Activated CD8-positive, alpha-beta memory T cell treated with anti-CD3 and anti-CD28 coated beads, Interleukin-2, amount 50 U/mL, for 1 hour (primary cell): ENCODE measurements at regions not wholly inside any gene's neighbourhood (a gene's known extent, or its start where the extent isn't known, plus 50 kb on each side); places are given as distances from the start of the nearest gene placed in this dataset.

ENCODE experiments used
- DNase-seq: peaks from one replicate; pipeline ENCODE4 v3.0.0-alpha.2; 2020; ENCODE audit errors: extremely low read depth

DNA sequence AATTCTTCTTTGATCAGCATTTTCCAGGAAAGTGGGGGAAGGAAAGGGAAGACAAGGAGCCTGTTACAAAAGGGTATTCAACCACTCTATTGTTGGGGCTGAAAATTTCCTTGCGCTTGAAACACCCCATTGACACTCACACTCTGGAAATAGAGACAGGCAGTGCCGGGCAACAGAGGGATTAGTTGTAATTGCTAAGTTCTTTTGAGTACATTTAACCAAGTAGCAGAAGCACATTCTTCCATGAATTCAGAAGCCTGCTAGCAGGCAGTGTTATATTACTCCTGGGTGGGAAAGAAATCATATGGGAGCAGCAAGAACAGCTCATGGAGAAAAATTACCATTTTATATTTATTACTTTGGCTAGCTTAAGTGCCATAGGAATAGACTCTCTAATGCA lies 745.5 kb downstream of the C6orf118 start:
- no peak for DNase-seq

DNA sequence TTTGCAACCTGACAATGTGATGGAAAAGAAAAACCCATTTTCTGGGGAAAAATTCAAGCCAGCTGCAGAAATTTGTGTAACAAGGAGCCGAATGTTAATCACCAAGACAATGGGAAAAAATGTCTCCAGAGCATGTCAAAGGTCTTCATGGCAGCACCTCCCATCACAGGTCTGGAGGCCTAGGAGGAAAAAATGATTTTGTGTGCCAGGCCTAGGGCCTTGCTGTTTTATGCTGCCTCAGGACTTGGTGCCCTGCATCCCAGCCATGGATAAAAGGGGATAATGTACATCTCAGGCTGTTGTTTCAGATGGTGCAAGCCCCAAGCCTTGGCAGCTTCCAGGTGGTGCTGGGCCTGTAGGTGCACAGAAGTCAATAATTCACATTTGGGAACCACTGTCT lies 747.7 kb downstream of the C6orf118 start:
- DNase-seq, result no peak

- no peak for DNase-seq
These were observed 754.5 kb downstream of the C6orf118 start for GRCh38 chr6:164554700-164555476.

DNA sequence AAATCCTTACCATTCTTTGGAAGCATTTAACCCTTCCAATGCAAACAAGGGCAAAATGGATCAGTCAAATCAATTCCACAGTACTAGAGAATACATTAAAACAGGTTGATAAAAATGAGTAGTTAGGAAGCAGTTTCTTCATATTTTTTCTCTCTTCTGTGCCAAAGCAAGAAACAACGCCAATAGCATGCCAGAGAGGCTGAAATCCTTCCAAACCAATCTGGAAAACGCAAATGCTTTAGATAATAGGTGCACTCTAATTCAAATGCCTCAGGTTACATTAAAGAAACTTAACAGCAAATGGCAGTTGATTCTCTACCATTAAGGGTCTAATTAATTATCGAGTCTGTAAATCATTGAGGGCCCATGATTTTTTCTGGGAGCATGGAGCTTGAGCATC lies 755.2 kb downstream of the C6orf118 start:
- no peak for DNase-seq

DNA sequence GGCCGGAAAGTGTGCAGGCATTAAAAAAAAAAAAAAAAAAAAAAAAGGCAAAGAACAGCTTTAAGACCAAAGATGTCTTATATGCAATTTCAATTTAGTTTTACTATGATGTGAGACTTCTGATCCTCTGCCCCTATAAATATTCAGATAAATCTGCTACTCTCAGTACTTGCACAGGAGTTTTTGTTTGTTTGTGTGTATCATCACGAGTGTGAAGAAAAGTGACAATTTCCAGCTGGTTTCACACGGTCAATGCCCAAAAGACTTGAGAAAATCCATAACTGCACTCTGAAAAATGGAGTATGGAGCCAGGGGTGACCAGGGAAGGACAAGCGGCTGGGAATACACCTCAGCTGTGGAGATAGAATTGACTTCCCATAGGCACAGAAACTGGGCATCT lies 757.7 kb downstream of the C6orf118 start:
- no peak for DNase-seq

DNA sequence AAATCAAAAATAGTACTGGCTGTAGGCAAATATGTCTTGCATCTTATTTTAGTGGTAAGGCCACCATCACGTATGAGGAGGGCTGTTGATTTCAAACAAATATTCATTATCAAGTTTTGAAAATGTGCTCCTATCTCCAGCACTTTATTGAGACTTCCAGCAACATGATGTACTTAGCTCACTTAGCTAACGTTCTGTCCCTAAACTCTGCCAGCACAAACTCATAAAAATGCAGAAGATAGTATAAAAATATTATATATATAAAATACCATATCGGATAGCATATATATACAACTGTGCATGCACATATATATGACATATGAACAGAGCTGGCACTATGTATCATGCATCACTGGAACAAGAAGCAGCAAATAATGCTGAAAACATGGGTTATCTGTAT lies 762.3 kb downstream of the C6orf118 start:
- no peak for DNase-seq

DNA sequence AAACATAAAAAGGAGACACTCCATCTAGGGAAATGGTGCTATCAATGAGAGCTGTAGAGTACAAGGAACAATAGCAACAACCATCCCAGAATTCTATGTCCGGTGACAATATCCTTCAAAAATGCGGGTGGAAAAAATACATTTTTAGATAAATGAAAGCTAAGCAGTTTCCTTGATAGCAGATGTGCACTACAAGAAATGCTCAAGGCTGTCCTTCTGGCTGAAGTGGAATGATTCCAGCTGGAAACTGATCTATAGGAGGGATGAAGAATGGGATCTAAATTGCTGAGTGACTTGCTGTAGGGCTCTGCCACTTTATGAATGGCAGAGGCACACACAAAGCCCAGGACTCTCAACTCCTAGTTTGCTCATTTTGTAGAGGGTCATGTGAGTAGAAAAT lies 763.1 kb downstream of the C6orf118 start:
- no peak for DNase-seq

- DNase-seq, result no peak
These were observed 775.2 kb downstream of the C6orf118 start for GRCh38 chr6:164534070-164534766.

GRCh38 chr6:164533045-164533362 lies 776.4 kb downstream of the C6orf118 start:
- DNase-seq, result no peak

DNA sequence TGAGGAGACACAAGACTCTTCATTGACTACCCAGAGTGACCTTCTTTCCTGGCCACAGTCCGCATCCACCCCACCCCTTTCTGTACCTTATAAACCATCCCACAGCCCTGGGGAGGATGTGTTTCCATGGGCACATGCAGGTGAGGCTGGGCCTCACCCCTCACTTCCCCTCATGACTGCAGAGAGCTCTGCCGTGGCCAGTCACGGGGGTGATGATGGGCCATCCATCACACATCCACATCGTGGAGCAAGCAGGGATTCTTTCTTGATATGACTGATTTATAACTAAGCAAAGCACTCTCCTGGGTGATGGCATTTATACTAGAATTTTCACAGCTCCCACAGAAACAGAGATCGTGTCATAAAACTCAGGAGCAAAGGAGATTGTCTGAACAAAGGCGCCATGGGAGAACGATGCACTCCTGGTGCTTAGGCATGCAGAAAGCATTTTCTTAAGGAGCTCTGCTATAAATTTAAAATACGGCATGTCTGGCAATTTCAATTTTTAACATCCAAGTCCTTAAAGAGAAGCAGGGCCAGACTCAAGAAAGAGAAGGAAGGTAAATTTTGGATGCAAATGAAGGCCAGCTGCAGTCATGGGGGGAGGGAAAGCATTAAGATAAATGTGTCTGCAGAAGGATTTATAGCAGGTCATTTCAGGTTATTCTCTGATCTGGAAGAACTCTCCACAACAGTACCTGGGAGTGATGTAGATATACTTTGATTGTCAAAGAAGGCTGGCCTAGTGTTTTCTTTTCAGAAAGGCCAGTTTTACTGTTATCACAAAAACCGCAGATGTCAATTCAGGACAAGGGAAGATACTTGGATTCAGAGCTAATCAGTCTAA lies 777.0 kb downstream of the C6orf118 start:
- DNase-seq, result no peak

GRCh38 chr6:164531736-164532135 lies 777.7 kb downstream of the C6orf118 start:
- DNase-seq, result no peak

DNA sequence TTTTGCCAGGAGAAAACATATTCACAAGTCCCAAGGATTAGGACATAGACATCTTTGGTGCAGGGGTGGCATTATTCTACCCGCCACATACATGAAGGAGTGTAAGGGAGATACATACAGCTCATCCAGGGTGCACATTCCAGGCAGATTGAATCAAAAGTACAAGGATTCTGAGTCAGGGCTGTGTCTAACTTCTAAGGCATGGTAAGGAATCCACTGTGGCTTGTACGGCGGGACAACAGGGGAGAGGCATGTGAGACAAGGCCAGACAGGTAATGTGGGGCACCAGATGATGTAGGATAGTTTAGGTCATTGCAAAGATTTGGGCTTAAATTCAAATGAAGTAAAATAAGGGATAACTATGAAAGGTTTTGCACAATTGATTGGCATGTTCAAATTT lies 780.9 kb downstream of the C6orf118 start:
- DNase-seq, result no peak

GRCh38 chr6:164523087-164523654 lies 786.2 kb downstream of the C6orf118 start:
- no peak for DNase-seq

DNA sequence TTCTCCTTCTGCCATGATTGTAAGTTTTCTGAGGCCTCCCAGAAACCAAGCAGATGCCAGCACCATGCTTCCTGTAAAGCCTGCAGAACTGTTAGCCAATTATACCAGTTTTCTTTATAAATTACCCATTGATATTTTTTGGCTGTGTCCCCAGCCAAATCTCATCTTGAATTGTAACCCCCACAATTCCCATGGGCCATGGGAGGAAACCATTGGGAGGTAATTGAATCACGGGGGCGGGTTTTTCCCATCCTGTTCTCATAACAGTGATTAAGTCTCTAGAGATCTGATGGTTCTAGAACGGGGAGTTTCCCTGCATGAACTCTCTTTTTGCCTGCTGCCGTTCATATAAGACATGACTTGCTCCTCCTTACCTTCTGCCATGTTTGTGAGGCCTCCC lies 788.5 kb downstream of the C6orf118 start:
- no peak for DNase-seq

DNA sequence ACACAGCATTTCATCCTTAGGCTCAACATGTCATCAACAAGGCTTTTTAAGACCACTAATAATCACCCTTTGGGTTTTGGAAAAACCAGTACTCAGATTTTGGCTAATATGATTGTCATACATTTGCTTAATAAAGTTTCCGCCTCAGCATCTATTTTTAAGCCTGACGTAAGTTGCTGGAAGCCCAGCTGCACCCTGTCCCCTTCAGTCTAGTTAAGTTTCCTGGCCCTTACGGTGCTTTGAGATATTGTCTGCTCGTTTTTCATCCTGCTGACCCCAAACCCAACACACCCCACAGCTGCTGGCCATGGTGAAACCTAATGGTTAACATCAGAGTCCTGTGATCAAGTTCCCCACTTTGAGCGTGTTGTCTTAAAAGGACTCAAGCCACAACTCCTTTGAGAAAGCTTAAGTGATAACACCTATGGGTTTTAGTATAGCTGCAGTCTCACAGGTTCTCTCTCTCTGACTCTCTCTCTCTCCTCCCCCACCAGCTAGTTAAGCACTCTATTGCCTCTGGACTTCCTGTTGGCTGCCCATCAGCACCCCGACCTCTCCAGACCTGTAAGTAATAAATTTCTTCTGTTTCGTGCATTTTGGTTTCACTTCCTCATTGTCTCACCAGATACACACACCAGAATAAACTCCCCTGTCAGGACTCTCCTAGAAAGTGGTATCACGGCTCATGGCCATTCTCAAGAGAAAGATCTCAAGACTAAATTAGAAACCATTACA lies 802.0 kb downstream of the C6orf118 start:
- no peak for DNase-seq

GRCh38 chr6:164505425-164505824 lies 804.0 kb downstream of the C6orf118 start:
- DNase-seq, result no peak

DNA sequence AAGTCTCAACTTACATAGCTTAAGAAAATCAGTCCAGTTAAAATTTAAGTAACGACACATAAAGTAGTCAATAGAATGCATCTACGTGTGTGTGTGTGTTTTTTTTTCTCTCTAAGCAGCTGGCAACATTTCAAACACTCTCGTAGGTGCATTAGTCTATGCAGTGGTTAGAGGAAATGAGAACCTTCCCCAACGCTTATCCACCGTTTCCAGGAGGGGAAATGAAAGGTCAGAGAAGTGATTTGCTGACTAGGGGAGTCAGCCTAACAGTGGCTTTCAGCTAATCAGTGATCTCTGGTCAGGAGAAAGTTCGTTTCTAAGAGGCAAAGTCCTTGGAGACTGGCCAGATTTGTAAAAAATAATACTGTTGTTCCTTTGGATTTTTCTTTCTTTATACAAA lies 806.6 kb downstream of the C6orf118 start:
- no peak for DNase-seq

- no peak for DNase-seq
These were observed 813.4 kb downstream of the C6orf118 start for GRCh38 chr6:164495882-164496495.

DNA sequence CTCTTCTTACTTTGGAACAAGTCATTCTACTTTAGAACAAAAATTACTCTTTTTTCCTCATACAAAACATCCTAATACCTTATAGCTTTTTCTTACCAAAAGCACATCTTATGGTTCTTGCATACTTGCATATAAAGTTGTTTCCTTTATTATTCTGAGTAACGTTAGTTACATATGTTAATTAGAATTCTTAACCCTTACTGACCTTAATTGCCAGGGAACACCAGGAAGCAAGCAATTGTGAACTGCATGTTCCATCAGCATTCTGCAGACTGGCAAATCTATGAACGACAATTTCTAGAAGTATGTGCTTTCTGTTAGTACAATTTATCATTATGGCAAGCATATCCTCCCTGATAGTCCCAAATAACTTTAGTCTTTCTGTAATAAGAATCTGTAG lies 831.0 kb downstream of the C6orf118 start:
- DNase-seq, result no peak

GRCh38 chr6:164477790-164478189 lies 831.6 kb downstream of the C6orf118 start:
- no peak for DNase-seq

GRCh38 chr6:164477101-164477500 lies 832.3 kb downstream of the C6orf118 start:
- DNase-seq, result no peak
